ENCODE measurements at regions not wholly inside any gene's neighbourhood (a gene's known extent, or its start where the extent isn't known, plus 50 kb on each side); places are given as distances from the start of the nearest gene placed in this dataset.

DNA sequence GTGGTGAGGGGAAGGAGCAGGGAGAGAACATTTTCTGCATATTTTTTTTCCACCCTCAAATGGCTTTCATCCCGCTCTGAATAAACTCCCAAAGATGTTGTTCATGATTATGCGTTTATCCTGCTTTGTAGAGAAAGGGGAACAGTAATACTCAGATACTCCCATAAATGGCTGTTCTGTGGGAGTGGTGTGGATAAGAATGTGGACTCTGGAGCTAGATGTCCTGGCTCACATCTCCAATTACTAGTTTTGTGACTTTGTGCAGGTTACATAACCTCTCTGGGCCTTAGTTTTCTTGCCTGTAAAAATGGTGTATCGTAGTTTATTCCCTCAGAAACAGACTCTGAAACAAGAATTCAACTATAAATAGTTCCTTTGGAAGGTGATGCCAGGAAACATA, 395.4 kb upstream of the SUCLG2 start:
- H3K27ac ChIP-seq (ENCODE audit: low read depth in 1 of 2, low read length in 2 of 2) = no peak overlapping the region
- H3K9me3 Mint-ChIP-seq = peaks cover 0 to 3% (median 0%) of the 10 kb centered on the region in 7 donors
- intact Hi-C loops (cut with micrococcal nuclease) = no loop called here
- no peaks in the 10 kb centered on the region for H3K79me2 ChIP-seq (ENCODE audit: insufficient read depth, low read length)
- H3K27ac Mint-ChIP-seq = no peak overlapping the region
- H3K36me3 Mint-ChIP-seq = no peaks in the 10 kb centered on the region
- no peaks in the 10 kb centered on the region for H3K27me3 ChIP-seq (ENCODE audit: control insufficient read depth in 2 of 2, insufficient read depth in 2 of 2, low read length in 2 of 2)
- no peaks in the 10 kb centered on the region for H3K4me1 Mint-ChIP-seq
- H3K4me1 ChIP-seq (ENCODE audit: control insufficient read depth in 1 of 2, insufficient read depth in 2 of 2, low read length in 2 of 2) = no peaks in the 10 kb centered on the region
- H3K9me3 ChIP-seq (replicated peaks in 1 of 2; ENCODE audit: control insufficient read depth in 1 of 2, insufficient read depth in 1 of 2, low read length in 2 of 2) = no peaks in the 10 kb centered on the region
- H3K4me3 Mint-ChIP-seq = no peak overlapping the region
- no peaks in the 10 kb centered on the region for H3K36me3 ChIP-seq (replicated peaks in 1 of 2; ENCODE audit: control insufficient read depth in 1 of 2, insufficient read depth in 2 of 2, low read length in 2 of 2)
- no peak overlapping the region for H3K4me2 ChIP-seq (replicated peaks; ENCODE audit: extremely low read depth, low read length, poor library complexity, severe bottlenecking)
- H3K9ac ChIP-seq (ENCODE audit: insufficient read depth, low read length, poor library complexity, severe bottlenecking) = no peak overlapping the region
- TF ChIP-seq, protein P1, sequence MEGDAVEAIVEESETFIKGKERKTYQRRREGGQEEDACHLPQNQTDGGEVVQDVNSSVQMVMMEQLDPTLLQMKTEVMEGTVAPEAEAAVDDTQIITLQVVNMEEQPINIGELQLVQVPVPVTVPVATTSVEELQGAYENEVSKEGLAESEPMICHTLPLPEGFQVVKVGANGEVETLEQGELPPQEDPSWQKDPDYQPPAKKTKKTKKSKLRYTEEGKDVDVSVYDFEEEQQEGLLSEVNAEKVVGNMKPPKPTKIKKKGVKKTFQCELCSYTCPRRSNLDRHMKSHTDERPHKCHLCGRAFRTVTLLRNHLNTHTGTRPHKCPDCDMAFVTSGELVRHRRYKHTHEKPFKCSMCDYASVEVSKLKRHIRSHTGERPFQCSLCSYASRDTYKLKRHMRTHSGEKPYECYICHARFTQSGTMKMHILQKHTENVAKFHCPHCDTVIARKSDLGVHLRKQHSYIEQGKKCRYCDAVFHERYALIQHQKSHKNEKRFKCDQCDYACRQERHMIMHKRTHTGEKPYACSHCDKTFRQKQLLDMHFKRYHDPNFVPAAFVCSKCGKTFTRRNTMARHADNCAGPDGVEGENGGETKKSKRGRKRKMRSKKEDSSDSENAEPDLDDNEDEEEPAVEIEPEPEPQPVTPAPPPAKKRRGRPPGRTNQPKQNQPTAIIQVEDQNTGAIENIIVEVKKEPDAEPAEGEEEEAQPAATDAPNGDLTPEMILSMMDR (IDR thresholded peaks at IDR 0.05) = no peak
- H4K20me1 ChIP-seq (ENCODE audit: insufficient read depth, low read length) = no peaks in the 10 kb centered on the region
- H3K4me3 ChIP-seq (replicated peaks in 1 of 3; ENCODE audit: low read depth in 2 of 3, low read length in 3 of 3) = no peak overlapping the region
- H2AFZ ChIP-seq (ENCODE audit: insufficient read depth, low read depth, low read length, poor library complexity, severe bottlenecking) = no peak overlapping the region
- no peaks in the 10 kb centered on the region for H3K27me3 Mint-ChIP-seq (ENCODE audit: low read depth in 3 of 3)
- no peak for DNase-seq
- WGBS (ENCODE audit: insufficient coverage) = no CpG with 5 or more reads among the region's 3 CpGs

- Histone ChIP-seq H3K9me3 (replicated peaks in 1 of 2; ENCODE audit: control insufficient read depth in 1 of 2, insufficient read depth in 1 of 2, low read length in 2 of 2) (no peaks in the 10 kb centered on the region), H3K4me1 (ENCODE audit: control insufficient read depth in 1 of 2, insufficient read depth in 2 of 2, low read length in 2 of 2) (no peaks in the 10 kb centered on the region), H3K9ac (ENCODE audit: insufficient read depth, low read length, poor library complexity, severe bottlenecking) (no peak overlapping the region), H3K79me2 (ENCODE audit: insufficient read depth, low read length) (no peaks in the 10 kb centered on the region), H4K20me1 (ENCODE audit: insufficient read depth, low read length) (no peaks in the 10 kb centered on the region), H3K27me3 (ENCODE audit: control insufficient read depth in 2 of 2, insufficient read depth in 2 of 2, low read length in 2 of 2) (no peaks in the 10 kb centered on the region), H3K27ac (ENCODE audit: low read depth in 1 of 2, low read length in 2 of 2) (no peak overlapping the region), H3K36me3 (replicated peaks in 1 of 2; ENCODE audit: control insufficient read depth in 1 of 2, insufficient read depth in 2 of 2, low read length in 2 of 2) (no peaks in the 10 kb centered on the region), H3K4me2 (replicated peaks; ENCODE audit: extremely low read depth, low read length, poor library complexity, severe bottlenecking) (no peak overlapping the region), H2AFZ (ENCODE audit: insufficient read depth, low read depth, low read length, poor library complexity, severe bottlenecking) (no peak overlapping the region), H3K4me3 (replicated peaks in 1 of 3; ENCODE audit: low read depth in 2 of 3, low read length in 3 of 3) (no peak overlapping the region)
- H3K36me3 Mint-ChIP-seq = no peaks in the 10 kb centered on the region
- no peak overlapping the region for H3K4me3 Mint-ChIP-seq
- no peaks in the 10 kb centered on the region for H3K27me3 Mint-ChIP-seq (ENCODE audit: low read depth in 3 of 3)
- no CpG with 5 or more reads among the region's 3 CpGs for WGBS (ENCODE audit: insufficient coverage)
- H3K9me3 Mint-ChIP-seq = peaks cover 0 to 2% (median 0%) of the 10 kb centered on the region in 7 donors
- TF ChIP-seq, protein P1 (IDR thresholded peaks at IDR 0.05) = no peak
- intact Hi-C loops (cut with micrococcal nuclease) = no loop called here
- no peak for DNase-seq
- H3K27ac Mint-ChIP-seq = no peak overlapping the region
- H3K4me1 Mint-ChIP-seq = no peaks in the 10 kb centered on the region
These were observed 391.6 kb upstream of the SUCLG2 start for GRCh38 chr3:68045976-68046375.
